NCI-H2171 treated with DMSO at 0.1 percent for 48 hours (cell line): ENCODE measurements at regions not wholly inside any gene's neighbourhood (a gene's known extent, or its start where the extent isn't known, plus 50 kb on each side); places are given as distances from the start of the nearest gene placed in this dataset.
A peak's percentile ranks its signal among the peaks of the same experiment; 100 is the strongest.
"Not testable (repeated sequence)": the region's sequence is repeated elsewhere in the genome, so short reads cannot be mapped to it uniquely, and the experiment has no call there.

Experiments
- DNase-seq: peaks from one replicate; lab custom pipeline; 2025; lab: John Stamatoyannopoulos, UW

DNA sequence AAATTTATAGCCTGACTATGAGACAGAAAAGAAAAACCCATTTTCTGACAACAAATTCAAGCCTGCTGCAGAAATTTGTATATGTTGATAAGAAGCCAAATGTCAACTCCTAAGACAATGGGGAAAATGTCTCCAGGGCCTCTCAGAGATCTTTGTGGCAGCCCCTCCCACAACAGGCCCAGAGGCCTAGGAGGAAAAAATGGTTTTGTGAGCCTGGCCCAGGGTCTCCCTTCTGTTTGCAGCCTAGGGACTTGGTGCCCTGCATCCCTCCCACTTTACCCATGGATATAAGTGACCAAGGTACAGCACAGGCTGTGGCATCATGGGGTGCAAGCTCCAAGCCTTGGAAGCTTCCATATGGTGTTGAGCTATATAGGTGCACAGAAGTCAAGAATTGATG is 740.2 kb downstream of the SEMA5A start:
- no peak for DNase-seq

DNA sequence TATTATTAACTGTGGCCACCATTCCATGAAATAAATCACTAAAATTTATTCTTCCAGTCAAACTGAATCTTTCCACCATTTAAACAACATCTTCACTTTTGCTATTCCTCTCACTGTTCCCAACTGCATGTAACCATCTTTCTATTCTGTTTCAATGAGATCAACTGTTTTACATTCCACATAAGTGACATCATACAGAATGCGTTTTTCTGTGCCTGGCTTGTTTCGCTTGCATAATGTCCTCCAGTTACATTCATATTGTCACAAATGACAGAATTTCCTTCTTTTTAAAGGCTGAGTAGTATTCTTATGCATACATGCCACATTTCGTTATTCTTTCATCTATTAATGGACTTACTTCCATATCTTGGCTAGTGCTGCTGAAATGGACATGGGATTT is 738.2 kb downstream of the SEMA5A start:
- no peak for DNase-seq

DNA sequence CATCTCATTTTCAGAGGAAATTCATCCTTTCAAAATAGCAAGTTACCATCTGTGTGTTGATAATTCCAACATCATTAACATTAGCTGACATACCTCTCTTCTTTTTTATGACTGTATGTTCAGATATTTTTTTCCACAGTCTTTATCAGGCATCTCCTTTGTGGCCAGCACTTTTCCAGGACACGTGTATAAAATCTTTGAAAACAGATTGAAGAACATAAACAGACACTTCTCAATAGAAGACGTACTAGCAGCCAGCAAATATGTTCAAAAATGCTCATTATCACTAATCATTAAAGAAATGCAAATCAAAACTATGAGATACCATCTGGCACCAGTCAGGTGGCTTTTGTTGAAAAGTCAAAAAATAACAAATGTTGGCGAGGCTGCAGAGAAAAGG is 734.3 kb downstream of the SEMA5A start:
- no peak for DNase-seq

DNA sequence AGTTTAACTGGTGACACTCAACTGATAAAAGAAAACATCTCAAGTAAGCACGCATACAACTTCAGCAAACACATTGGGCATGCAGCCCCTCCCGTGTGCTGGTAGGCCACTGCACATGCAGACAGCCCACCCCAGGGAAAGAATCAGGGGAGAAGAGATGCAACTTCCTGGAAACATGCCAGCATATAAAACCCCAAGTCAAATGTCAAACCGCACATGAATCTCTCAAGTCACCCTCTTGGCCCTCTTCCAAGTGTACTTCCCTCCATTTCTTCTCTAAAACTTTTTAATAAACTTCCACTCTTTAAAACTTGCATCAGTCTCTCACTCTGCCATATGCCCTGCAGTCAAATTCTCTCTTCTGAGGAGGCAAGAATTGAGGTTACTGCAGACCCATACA is 732.7 kb downstream of the SEMA5A start:
- DNase-seq, result no peak

DNA sequence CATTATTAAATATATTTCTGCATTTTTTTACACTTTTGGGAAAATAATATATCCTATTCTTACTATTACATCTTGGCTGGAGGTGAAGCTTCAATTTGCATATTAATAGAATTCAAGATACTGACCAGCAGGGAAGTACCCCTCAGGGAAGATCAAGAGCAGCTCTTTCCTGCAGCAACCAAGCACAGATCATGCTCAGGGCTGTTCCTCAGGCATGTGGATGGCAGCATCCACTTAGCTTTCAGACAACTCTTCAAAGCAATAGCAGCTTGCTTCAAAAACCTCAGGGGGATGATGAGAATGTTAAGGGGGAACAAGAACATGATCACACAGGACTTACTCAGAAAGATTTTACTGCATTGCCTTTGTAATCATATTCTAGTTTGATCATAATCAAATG is 731.8 kb downstream of the SEMA5A start:
- no peak for DNase-seq

DNA sequence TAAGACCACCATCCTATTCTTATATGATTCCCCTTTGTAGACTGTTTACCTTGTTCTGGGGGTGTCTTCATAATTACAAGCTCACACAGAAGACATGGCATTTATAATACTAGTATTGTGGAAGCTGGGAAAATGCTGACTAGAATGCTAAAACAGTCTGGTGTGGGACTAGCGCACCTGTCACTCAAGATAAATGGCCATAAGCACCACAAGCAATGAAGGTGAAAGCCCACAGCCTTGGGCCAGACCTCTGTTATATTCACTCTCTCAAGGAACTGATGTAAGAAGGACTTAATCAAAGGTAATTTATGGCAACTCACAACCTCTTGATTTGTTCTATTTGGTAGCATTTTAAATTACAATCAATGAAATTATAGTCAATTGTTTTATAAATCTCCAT is 721.5 kb downstream of the SEMA5A start:
- DNase-seq, result no peak

GRCh38 chr5:8825139-8825757 is 720.6 kb downstream of the SEMA5A start:
- DNase-seq, result peak; percentile 28

- no peak for DNase-seq
Observed at GRCh38 chr5:8826508-8826907, 719.4 kb downstream of the SEMA5A start.

- no peak for DNase-seq
Observed at GRCh38 chr5:8827696-8828095, 718.2 kb downstream of the SEMA5A start.

GRCh38 chr5:8828596-8829322 is 717.1 kb downstream of the SEMA5A start:
- no peak for DNase-seq

DNA sequence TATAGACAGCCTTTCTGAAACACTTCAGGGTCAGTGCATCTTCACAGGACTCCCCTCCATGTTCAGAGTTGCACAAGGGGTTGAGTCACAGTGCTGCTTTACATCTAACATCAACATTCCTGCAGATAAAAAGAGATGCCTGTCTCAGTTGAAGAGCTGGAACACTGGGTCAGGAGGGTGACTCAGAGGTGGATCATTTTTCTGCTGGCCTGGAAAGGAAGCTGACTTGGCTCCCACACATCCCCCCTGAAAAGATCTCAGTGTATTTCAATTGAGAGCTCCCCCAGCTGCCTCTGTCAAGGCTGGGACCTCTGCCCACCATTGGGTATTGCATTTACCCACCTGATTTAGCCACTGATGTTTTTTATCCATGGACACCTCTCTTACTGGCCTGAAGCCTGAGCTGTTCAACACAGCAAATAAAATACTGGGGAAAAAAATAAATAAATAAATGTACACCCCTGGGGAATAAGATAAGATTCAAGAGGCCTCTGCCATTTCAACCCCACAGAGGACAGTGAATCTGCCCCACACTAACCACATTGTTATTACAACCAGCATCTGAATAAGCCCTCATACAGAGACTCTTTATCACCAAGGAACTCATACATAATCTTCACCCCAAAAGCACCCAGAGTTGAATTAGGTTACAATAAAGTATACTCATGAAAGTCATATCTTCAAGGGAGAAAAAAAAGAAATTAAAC is 716.4 kb downstream of the SEMA5A start:
- DNase-seq, result no peak

GRCh38 chr5:8831251-8831650 is 714.6 kb downstream of the SEMA5A start:
- no peak for DNase-seq

DNA sequence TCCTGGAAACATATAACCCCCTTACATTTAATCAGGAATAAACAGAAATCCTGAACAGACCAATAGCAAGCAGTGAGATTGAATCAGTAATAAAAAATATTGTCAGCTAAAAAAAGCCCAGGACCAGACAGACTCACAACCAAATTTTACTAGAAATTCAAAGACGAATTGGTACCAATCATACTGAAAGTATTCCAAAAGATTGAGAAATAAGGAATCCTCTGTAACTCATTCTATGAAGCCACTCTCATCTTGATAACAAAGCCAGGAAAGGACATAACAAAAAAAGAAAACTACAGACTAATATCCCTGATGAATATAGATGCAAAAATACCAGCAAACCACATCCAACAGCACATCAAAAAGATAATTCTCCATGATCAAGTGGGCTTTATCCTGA is 714.0 kb downstream of the SEMA5A start:
- DNase-seq, result no peak

DNA sequence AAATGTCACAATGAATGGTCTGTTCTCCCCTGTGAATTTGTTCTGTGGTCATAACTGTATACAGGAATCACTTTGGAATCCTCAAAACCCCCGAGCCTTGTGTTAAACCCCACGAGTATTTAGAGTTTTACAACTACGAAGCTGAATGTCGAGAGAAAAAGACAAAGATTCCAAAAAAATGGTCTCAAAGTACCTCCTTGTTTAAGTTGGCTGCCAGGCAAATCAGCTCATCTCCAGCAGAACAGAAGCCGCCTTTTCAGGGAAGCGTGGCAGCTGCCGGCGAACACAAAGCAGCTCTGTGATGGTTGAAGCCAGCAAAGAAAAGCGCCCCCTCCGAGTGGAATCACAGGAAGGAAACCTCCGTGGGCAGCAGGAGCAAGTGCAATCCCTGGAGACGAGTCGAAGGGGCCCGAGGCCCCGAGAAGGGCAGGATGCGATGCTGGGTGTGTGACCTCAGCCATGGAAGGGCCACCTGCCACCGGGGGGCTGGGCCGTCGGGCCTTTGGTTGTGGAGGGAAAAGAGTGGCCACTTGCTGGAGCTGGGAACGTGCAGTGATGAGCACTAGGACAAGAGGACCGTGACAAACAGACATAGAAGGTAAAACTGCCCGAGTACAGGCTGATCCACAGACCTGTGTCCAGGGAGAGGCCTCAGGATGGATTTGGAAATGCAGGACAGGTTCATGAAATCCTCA is 706.4 kb downstream of the SEMA5A start:
- DNase-seq, result no peak

DNA sequence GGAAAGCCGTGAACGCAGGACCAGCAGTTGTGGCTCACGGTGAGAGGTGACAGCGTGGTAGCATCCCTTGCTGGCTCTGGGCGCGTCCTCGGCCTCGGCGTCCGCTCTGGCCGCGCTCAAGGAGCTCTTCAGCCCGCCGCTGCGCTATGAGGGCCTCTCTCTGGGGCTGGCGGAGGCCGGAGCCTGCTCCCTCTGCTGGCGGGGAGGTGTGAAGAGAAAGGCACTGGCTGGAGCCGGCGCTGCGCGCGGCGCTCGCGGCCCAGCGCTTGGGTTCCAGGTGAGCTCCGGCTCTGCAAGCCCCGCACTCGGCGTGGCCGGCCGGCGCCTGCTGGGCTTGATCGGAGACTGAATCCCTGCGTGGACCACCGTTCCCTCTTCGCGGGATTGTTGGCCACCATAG is 705.6 kb downstream of the SEMA5A start:
- no peak for DNase-seq

GRCh38 chr5:8840746-8841145 is 705.1 kb downstream of the SEMA5A start:
- DNase-seq, result not testable (repeated sequence)

DNA sequence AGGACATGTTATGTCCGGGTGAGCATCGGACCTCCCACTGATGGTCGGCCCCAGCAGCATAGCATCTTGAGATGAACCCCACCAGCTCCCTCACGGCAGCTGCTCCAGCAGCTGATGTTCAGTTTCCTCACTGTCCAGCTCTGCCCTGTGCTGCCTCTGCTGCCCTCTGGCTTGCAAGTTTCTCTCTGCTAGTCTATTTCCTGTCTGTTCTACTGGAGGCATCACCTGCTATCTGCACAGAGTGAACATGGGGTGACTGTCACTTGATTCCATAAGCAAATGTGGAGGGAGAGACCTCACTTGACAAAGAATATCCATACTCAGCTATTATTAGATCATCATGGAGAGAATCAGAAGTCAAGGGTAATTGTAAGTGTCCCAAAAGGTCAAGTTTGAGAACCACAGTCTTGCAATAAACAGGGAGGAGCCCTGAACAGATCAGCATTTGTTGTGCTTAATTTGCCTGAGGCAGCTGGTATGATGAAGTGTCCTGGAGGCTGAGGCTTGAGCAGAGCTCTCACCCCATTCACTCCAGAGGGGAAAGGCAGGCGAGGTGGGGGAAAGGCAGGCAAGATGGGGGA is 702.8 kb downstream of the SEMA5A start:
- no peak for DNase-seq

DNA sequence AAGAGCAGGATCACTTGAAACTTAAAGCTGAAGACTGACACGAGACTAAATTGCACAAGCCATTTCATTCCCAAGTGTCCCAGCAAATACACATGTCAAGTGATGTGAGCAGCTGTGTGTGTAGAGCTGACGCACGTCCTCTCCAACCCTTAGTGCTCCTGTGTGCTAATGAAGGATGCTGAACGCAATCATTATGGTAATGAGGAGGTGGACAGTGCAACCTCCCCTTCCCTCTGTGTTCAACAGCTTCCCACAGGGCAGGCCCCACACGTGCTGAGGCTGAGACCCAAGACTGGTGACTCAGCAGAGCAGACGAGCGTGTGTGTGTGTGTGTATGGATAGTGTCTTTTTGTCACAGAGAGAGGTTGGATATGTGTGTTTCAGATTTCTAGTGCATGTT is 702.1 kb downstream of the SEMA5A start:
- no peak for DNase-seq

GRCh38 chr5:8844206-8844605 is 701.7 kb downstream of the SEMA5A start:
- DNase-seq, result no peak

DNA sequence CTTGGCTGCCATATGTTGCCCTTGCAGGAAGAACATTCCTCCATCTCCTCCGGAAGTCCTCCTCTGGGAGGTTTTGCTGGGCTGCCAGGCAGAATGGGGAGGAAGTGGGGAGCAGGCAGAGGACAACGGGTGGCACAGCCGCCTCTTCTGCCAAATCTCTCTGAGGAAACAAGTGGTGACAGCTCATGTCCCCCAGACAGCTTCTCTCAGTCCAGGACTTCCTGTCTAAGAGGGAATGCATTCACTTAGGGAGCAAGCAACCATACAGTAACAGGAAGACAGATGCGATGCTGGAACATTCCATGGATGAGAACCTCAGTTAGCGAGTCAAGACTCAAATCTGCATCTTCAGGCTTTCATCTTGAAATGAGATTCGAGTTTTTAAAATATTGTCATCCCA is 701.0 kb downstream of the SEMA5A start:
- no peak for DNase-seq

- no peak for DNase-seq
Observed at GRCh38 chr5:8845296-8845695, 700.6 kb downstream of the SEMA5A start.

DNA sequence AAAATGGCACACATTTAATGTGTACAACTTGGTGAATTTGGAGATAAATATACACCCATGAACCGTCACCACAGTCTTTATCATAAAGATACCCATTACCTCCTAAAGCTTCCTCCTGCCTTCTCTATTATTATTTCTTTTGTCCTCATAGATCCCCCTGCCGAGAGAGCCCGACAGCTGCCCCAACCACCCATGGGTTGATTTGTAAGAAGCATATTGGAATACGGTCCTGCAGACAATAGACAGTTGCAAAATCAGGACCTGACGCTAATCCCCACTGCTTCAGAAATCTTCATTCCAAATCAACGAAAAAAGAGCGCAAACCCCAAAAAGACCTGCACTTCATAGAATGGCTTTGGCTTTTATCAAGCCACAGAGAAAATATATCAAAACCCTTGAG is 697.5 kb downstream of the SEMA5A start:
- no peak for DNase-seq
